ENCODE measurements at regions not wholly inside any gene's neighbourhood (a gene's known extent, or its start where the extent isn't known, plus 50 kb on each side); places are given as distances from the start of the nearest gene placed in this dataset.

GRCh38 chr4:114081783-114082182 is 102.3 kb upstream of the ARSJ start:
- Mint-ChIP-seq H3K36me3 (no peaks in the 10 kb centered on the region), H3K4me1 (peaks cover 0 to 1% (median 0%) of the 10 kb centered on the region in 3 donors), H3K4me3 (no peak overlapping the region), H3K27ac (no peak overlapping the region), H3K27me3 (peaks cover 4% of the 10 kb centered on the region in 2 donors), H3K9me3 (no peaks in the 10 kb centered on the region)
- no peak overlapping the region for H3K27ac ChIP-seq (ENCODE audit: low read length)
- H3K36me3 ChIP-seq (ENCODE audit: control insufficient read depth in 2 of 2, extremely low read depth in 1 of 2, insufficient read depth in 1 of 2, low read length in 1 of 2), result no peaks in the 10 kb centered on the region
- DNase-seq (no peak), ATAC-seq (replicated peaks in 1 of 4) (no peak)
- POLR2A ChIA-PET, result no interaction called here
- H3K9me3 ChIP-seq, result no peaks in the 10 kb centered on the region
- no peak overlapping the region for H3K4me3 ChIP-seq (ENCODE audit: control insufficient read depth in 1 of 2, extremely low read depth in 1 of 2, low read length in 1 of 2)
- no peaks in the 10 kb centered on the region for H3K27me3 ChIP-seq (replicated peaks in 1 of 2; ENCODE audit: control insufficient read depth in 2 of 2, extremely low read depth in 1 of 2, insufficient read depth in 2 of 2, low read length in 1 of 2)
- CTCF ChIA-PET, result interaction anchor here (0.7 to 0.8 kb wide), 2 partner anchors 10 kb away, joined by 3 to 4 read pairs; no protein-coding TSS in a partner anchor
- H3K4me1 ChIP-seq (ENCODE audit: control insufficient read depth in 1 of 2, extremely low read depth in 1 of 2, insufficient read depth in 2 of 2, low read length in 2 of 2), result no peaks in the 10 kb centered on the region

GRCh38 chr4:114082348-114082747 is 102.9 kb upstream of the ARSJ start:
- Histone ChIP-seq H3K36me3 (ENCODE audit: control insufficient read depth in 2 of 2, extremely low read depth in 1 of 2, insufficient read depth in 1 of 2, low read length in 1 of 2) (no peaks in the 10 kb centered on the region), H3K9me3 (no peaks in the 10 kb centered on the region), H3K4me1 (ENCODE audit: control insufficient read depth in 1 of 2, extremely low read depth in 1 of 2, insufficient read depth in 2 of 2, low read length in 2 of 2) (no peaks in the 10 kb centered on the region), H3K27me3 (replicated peaks in 1 of 2; ENCODE audit: control insufficient read depth in 2 of 2, extremely low read depth in 1 of 2, insufficient read depth in 2 of 2, low read length in 1 of 2) (no peaks in the 10 kb centered on the region), H3K27ac (ENCODE audit: low read length) (no peak overlapping the region), H3K4me3 (ENCODE audit: control insufficient read depth in 1 of 2, extremely low read depth in 1 of 2, low read length in 1 of 2) (no peak overlapping the region)
- DNase-seq (no peak), ATAC-seq (replicated peaks in 1 of 4) (no peak)
- H3K9me3 Mint-ChIP-seq, result no peaks in the 10 kb centered on the region
- WGBS (ENCODE audit: insufficient coverage), result 66% methylated on average over 5 of the region's 6 CpGs
- peaks cover 4% of the 10 kb centered on the region in 2 donors for H3K27me3 Mint-ChIP-seq
- H3K4me1 Mint-ChIP-seq, result peaks cover 0 to 1% (median 0%) of the 10 kb centered on the region in 3 donors
- no peak overlapping the region for H3K4me3 Mint-ChIP-seq
- H3K27ac Mint-ChIP-seq, result no peak overlapping the region
- CTCF ChIA-PET, result no interaction called here
- POLR2A ChIA-PET, result no interaction called here
- H3K36me3 Mint-ChIP-seq, result no peaks in the 10 kb centered on the region

- H3K36me3 Mint-ChIP-seq, result no peaks in the 10 kb centered on the region
- no peak overlapping the region for H3K27ac ChIP-seq (ENCODE audit: low read length)
- no peak overlapping the region for H3K4me3 Mint-ChIP-seq
- ATAC-seq (replicated peaks in 1 of 4), result no peak
- no peaks in the 10 kb centered on the region for H3K4me1 Mint-ChIP-seq
- H3K36me3 ChIP-seq (ENCODE audit: control insufficient read depth in 2 of 2, extremely low read depth in 1 of 2, insufficient read depth in 1 of 2, low read length in 1 of 2), result no peaks in the 10 kb centered on the region
- no peak overlapping the region for H3K4me3 ChIP-seq (ENCODE audit: control insufficient read depth in 1 of 2, extremely low read depth in 1 of 2, low read length in 1 of 2)
- H3K9me3 Mint-ChIP-seq, result peaks cover 0 to 14% (median 2%) of the 10 kb centered on the region in 3 donors
- H3K27ac Mint-ChIP-seq, result no peak overlapping the region
- H3K27me3 Mint-ChIP-seq, result peaks cover 4 to 6% of the 10 kb centered on the region in 2 donors
- DNase-seq, result no peak
- H3K9me3 ChIP-seq, result no peaks in the 10 kb centered on the region
- ChIA-PET POLR2A (no interaction called here), CTCF (no interaction called here)
- no peaks in the 10 kb centered on the region for H3K27me3 ChIP-seq (replicated peaks in 1 of 2; ENCODE audit: control insufficient read depth in 2 of 2, extremely low read depth in 1 of 2, insufficient read depth in 2 of 2, low read length in 1 of 2)
- H3K4me1 ChIP-seq (ENCODE audit: control insufficient read depth in 1 of 2, extremely low read depth in 1 of 2, insufficient read depth in 2 of 2, low read length in 2 of 2), result no peaks in the 10 kb centered on the region
Observed at GRCh38 chr4:114085611-114086345, 106.3 kb upstream of the ARSJ start.

GRCh38 chr4:114087596-114088230 is 108.3 kb upstream of the ARSJ start:
- H3K4me1 ChIP-seq (ENCODE audit: control insufficient read depth in 1 of 2, extremely low read depth in 1 of 2, insufficient read depth in 2 of 2, low read length in 2 of 2), result no peaks in the 10 kb centered on the region
- no peaks in the 10 kb centered on the region for H3K27me3 ChIP-seq (replicated peaks in 1 of 2; ENCODE audit: control insufficient read depth in 2 of 2, extremely low read depth in 1 of 2, insufficient read depth in 2 of 2, low read length in 1 of 2)
- H3K4me3 ChIP-seq (ENCODE audit: control insufficient read depth in 1 of 2, extremely low read depth in 1 of 2, low read length in 1 of 2), result no peak overlapping the region
- Mint-ChIP-seq H3K36me3 (no peaks in the 10 kb centered on the region), H3K27ac (no peak overlapping the region), H3K4me3 (no peak overlapping the region), H3K9me3 (peaks cover 0 to 14% (median 2%) of the 10 kb centered on the region in 3 donors), H3K27me3 (peaks cover 4 to 6% of the 10 kb centered on the region in 2 donors), H3K4me1 (no peaks in the 10 kb centered on the region)
- WGBS (ENCODE audit: insufficient coverage), result no CpG with 5 or more reads among the region's 1 CpG
- no peak overlapping the region for H3K27ac ChIP-seq (ENCODE audit: low read length)
- no peaks in the 10 kb centered on the region for H3K9me3 ChIP-seq
- ChIA-PET CTCF (interaction anchor here in 1 of 2 donors (0.7 kb wide), 1 partner anchor 540 kb away, joined by 3 read pairs; no protein-coding TSS in a partner anchor), POLR2A (no interaction called here)
- H3K36me3 ChIP-seq (ENCODE audit: control insufficient read depth in 2 of 2, extremely low read depth in 1 of 2, insufficient read depth in 1 of 2, low read length in 1 of 2), result no peaks in the 10 kb centered on the region
- no peak for DNase-seq
- no peak for ATAC-seq (replicated peaks in 1 of 4)

DNA sequence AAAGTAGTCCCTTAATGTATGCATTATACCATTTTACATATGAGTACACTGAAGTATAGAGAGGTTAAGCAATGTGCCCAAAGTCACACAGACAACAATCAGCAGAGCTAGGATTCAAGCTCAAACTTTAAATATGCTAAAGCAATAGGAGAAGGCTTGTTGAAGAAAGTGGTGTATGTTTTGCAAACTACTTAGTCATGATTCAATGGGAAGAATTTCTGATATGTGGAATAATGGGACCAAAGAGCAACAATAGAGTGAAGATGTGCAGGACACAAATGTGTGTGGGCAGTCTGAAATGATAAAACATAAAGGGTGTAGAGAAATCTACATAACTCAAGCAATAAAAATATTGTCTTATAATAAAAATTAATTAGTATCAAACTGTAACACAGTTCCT is 109.0 kb upstream of the ARSJ start:
- DNase-seq (no peak), ATAC-seq (replicated peaks in 1 of 4) (no peak)
- H3K27me3 ChIP-seq (replicated peaks in 1 of 2; ENCODE audit: control insufficient read depth in 2 of 2, extremely low read depth in 1 of 2, insufficient read depth in 2 of 2, low read length in 1 of 2), result no peaks in the 10 kb centered on the region
- Mint-ChIP-seq H3K36me3 (no peaks in the 10 kb centered on the region), H3K4me1 (no peaks in the 10 kb centered on the region), H3K27me3 (peaks cover 0 to 2% of the 10 kb centered on the region in 2 donors), H3K9me3 (peaks cover 0 to 14% (median 2%) of the 10 kb centered on the region in 3 donors), H3K27ac (no peak overlapping the region), H3K4me3 (no peak overlapping the region)
- H3K4me1 ChIP-seq (ENCODE audit: control insufficient read depth in 1 of 2, extremely low read depth in 1 of 2, insufficient read depth in 2 of 2, low read length in 2 of 2), result no peaks in the 10 kb centered on the region
- ChIA-PET CTCF (no interaction called here), POLR2A (no interaction called here)
- H3K4me3 ChIP-seq (ENCODE audit: control insufficient read depth in 1 of 2, extremely low read depth in 1 of 2, low read length in 1 of 2), result no peak overlapping the region
- no peaks in the 10 kb centered on the region for H3K9me3 ChIP-seq
- H3K36me3 ChIP-seq (ENCODE audit: control insufficient read depth in 2 of 2, extremely low read depth in 1 of 2, insufficient read depth in 1 of 2, low read length in 1 of 2), result no peaks in the 10 kb centered on the region
- H3K27ac ChIP-seq (ENCODE audit: low read length), result no peak overlapping the region

DNA sequence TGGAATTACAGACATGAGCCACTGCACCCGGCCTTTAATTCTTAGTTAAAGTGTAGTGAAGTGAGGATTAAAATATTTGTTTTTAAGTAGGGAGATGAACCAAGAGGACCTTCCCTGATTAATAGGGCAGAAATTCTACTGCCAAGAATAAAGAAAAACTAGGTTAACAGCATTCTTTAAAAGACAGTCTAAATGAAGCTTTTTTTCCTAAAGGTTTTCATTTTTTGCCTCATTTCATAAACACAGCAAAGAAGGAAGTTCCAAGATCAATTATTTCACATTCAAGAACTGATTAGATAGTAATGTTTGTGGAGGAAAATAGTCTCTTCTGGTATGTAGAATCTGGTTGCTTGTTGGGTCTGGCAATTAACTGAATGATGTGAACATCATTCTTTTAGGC is 112.1 kb upstream of the ARSJ start:
- ATAC-seq (replicated peaks in 1 of 4) (no peak), DNase-seq (no peak)
- H3K9me3 ChIP-seq, result no peaks in the 10 kb centered on the region
- WGBS (ENCODE audit: insufficient coverage), result no CpG with 5 or more reads among the region's 1 CpG
- Mint-ChIP-seq H3K27ac (no peak overlapping the region), H3K27me3 (peaks cover 0 to 2% of the 10 kb centered on the region in 2 donors), H3K4me1 (no peaks in the 10 kb centered on the region), H3K4me3 (no peak overlapping the region), H3K36me3 (no peaks in the 10 kb centered on the region), H3K9me3 (peaks cover 0 to 14% (median 2%) of the 10 kb centered on the region in 3 donors)
- POLR2A ChIA-PET, result no interaction called here
- H3K36me3 ChIP-seq (ENCODE audit: control insufficient read depth in 2 of 2, extremely low read depth in 1 of 2, insufficient read depth in 1 of 2, low read length in 1 of 2), result no peaks in the 10 kb centered on the region
- CTCF ChIA-PET, result no interaction called here
- no peaks in the 10 kb centered on the region for H3K4me1 ChIP-seq (ENCODE audit: control insufficient read depth in 1 of 2, extremely low read depth in 1 of 2, insufficient read depth in 2 of 2, low read length in 2 of 2)
- no peaks in the 10 kb centered on the region for H3K27me3 ChIP-seq (replicated peaks in 1 of 2; ENCODE audit: control insufficient read depth in 2 of 2, extremely low read depth in 1 of 2, insufficient read depth in 2 of 2, low read length in 1 of 2)
- H3K4me3 ChIP-seq (ENCODE audit: control insufficient read depth in 1 of 2, extremely low read depth in 1 of 2, low read length in 1 of 2), result no peak overlapping the region
- H3K27ac ChIP-seq (ENCODE audit: low read length), result no peak overlapping the region

Measured in T-cell (primary cell).